HCEC 1CT (cell line): ENCODE measurements at regions not wholly inside any gene's neighbourhood (a gene's known extent, or its start where the extent isn't known, plus 50 kb on each side); places are given as distances from the start of the nearest gene placed in this dataset.
A peak's percentile ranks its signal among the peaks of the same experiment; 100 is the strongest.
"Not testable (repeated sequence)": the region's sequence is repeated elsewhere in the genome, so short reads cannot be mapped to it uniquely, and the experiment has no call there.

Source experiments
- DNase-seq: peaks from one replicate; pipeline ENCODE4 v3.0.0-alpha.2; 2017

- DNase-seq = not testable (repeated sequence)
Measured at GRCh38 chr2:87275974-87276629, 254.5 kb upstream of the PLGLB1 start.

GRCh38 chr2:87276673-87277072 is 255.0 kb upstream of the PLGLB1 start:
- DNase-seq = not testable (repeated sequence)

GRCh38 chr2:87277734-87278133 is 256.1 kb upstream of the PLGLB1 start:
- not testable (repeated sequence) for DNase-seq

DNA sequence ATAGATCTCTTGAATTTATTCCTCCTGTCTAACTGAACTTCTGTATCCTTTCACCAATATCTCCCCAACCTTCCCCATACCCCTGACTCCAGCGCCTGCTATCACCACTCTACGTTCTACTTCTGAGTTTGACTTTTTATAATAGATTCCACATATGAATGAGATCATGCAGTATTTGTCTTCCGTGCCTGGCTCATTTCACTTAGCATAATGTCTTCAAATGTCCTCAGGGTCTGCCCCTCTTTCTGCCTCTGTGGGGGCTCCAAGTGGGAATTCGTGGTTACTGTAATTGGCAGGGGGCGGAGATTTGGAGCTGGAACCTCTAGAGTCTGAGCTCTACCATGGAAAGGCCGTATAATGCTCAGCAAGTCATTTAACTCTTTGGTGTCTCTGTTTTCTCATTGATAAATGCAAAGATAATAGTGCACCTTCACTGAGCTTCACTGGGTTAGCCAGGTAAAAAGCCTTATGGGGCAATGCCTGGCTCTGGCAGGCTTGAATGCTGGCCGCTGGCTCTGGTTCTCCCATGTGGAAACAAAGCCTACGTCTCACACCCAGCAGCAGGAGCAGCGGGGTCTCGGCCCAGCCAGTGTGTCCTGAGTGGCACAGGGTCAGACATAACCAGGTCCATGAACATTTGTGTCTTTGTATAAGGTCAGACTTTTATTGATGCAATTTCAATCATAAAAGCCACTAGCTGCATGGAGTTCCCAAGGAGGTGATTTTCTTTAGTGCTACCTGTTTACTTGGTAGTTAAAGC is 259.1 kb upstream of the PLGLB1 start:
- not testable (repeated sequence) for DNase-seq

- not testable (repeated sequence) for DNase-seq
Measured at GRCh38 chr2:87283735-87284470, 262.3 kb upstream of the PLGLB1 start.

GRCh38 chr2:87284471-87284772 is 262.8 kb upstream of the PLGLB1 start:
- DNase-seq = not testable (repeated sequence)

DNA sequence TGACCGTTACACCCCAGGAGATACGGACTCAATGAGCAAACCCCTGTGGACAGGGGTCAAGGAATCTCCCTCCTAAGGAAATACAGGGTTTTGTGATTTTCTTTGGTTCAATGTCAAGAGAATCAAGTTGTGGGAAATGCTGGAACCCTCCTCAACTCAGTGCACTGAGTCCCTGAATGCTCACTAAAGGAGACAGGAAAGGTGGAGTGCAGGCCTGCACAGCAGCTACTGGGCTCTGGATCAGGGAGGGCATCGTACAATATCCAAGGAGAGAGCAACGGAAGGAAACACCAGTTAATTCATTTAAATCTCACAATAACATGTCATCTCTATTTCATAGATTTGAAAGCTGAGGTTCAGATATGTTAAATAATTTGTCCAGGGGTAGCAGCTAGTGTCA is 263.5 kb upstream of the PLGLB1 start:
- not testable (repeated sequence) for DNase-seq

DNA sequence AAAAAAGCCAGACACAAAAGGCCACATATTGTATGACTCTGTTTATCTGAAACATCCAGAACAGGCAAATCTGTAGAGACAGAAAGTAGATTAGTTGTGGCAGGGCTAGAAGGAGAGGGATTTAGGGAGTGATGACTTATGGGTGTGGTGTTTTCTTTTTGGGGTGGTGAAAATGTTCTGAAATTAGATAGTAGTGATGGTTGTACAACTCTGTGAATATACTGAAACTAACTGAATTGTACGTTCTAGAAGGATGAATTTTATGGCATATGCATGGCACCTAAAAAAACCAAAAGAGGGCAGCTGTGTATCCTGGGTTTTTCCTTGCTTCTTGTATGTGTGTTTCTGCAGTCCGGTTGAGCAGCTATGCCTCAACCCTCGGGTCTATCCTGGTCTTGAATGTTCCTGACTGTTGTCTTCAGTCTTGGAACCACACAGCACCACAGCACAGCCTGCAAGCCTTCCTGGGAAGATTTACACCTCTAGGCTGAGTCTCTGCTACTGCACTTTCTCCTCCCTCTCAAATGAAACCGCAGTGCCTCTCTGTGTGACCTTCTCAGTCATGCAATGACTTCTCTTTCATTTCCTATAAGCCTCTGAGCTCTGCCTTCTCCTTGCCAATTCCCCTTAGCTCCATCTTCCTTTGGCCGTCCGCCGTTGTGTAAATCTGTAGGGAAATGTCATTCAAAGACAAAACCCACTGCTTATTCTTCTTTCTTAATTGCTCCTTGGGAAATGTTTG is 269.1 kb upstream of the PLGLB1 start:
- not testable (repeated sequence) for DNase-seq

DNA sequence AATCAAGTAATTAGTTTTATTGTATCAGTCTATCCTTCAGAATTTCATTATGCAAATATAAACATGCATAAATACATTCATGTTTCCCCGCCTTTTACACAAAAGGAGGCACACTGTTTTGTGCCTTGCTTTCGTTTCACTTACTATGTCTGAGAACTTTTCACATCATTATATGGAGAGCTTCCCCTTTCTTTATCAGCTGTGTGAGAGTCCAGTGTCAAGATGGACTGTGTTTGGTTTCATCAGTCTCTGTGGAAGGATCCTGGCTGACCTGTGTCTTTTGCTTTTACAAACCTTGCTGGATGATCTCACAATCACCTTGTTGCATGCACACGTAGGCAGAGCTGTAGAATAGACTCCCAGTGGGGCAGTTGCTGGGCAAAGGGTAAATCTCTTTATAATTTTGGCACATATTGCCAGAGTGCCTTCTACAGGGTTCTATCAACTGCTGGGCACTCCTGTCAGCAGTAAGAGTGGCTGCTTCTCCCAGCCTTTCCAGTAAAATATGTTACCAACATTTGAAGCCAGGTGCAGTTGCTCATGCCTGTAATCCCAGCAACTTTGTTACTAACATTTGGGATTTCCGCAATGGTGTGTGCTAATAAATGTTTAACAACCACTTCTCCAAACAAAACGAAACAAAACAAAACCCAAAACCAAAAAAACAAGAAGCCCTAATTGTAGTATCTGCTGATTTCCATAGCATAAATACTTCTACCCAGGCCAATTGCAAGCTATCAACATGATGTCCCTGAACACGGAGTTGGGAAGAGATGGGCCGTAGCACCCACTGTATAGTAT is 270.0 kb upstream of the PLGLB1 start:
- DNase-seq = not testable (repeated sequence)

DNA sequence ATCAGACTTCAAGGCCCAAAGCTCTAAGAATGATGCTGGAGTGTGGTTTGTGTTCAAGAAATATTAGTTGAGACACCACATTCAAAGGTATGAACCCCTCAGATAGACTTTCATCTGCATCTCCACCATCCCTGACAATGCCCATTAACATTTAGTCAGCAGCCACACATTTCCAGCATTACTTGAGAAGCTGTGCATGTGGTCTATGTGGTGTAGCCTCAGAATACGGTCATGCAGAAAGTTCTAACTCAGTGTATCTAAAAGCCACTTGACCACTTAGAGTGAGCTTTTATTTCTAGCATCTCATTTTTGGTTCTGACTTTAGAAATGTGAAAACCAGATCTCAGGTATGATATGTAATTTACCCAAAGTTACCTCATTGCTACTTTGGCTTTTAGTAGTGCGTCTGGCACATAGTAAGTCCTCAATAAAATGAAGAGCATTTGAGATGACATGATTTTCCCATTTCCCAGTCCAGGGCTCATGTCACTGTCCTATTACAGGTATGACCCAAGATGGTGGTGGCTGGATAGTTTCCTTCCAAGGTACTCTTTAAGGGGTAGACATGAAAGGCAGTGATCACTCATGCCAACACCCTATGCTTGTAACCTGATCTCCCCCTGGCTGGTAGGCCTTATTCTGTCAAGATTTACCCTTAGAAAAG is 272.4 kb upstream of the PLGLB1 start:
- not testable (repeated sequence) for DNase-seq

DNA sequence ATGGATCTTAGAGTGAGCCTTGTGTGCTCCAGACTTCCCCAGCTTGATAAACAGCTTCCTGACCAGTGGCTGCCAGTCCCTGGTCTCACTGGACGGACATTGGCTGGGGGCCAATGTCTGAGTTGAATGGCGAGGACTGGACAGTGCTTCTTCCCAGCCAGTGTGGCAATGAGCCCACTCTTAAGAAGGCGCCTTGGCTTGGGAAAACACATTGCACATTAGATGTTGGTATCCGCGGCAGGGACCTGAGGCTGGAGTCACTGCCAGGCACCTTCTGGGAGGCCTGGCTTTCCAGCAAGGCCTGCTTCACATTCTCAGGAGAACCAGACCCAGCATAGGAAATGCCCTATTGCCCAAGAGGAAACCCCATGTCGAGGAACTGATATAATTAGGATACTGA is 273.5 kb upstream of the PLGLB1 start:
- DNase-seq = not testable (repeated sequence)

DNA sequence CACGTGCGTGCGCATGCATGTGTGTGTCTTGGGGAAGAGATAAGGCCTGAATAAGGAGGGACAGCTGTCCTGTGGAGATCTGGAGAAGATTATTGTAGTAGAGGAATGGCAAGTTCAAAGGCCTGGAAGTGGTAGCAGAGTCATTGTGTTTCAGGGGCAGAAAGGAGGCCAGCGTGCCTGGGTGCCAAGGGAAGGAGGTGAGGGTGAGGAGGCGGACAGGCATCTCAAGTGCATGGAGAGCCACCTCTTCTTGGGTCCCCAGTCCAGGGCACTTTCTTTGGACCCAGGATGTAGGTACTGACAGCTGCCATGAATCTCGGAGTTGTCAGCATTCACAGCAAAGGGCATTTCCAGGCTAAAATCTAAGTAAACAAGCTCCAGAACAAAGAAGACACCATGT is 279.7 kb upstream of the PLGLB1 start:
- not testable (repeated sequence) for DNase-seq

- not testable (repeated sequence) for DNase-seq
Measured at GRCh38 chr2:87301871-87302270, 280.2 kb upstream of the PLGLB1 start.

- not testable (repeated sequence) for DNase-seq
Measured at GRCh38 chr2:87308621-87309020, 287.0 kb upstream of the PLGLB1 start.

DNA sequence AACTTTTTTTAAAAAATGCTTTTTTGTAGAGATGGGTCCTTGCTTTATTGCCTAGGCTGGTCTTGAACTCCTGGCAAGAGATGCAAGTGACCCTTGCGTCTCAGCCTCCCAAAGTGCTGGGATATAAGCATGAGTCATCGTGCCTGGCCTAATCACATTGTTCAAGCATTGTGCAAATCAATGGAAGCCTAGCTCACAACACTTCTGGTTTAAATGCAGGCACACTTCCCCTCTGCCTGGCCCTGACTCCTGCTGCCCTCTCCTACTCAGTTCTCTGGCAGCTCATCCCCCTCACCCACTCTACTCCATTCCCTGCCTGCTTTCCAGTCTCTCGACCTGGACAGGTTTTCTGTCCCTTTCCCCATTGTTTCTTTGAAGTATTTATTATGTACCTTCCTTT is 288.1 kb upstream of the PLGLB1 start:
- not testable (repeated sequence) for DNase-seq

GRCh38 chr2:87311896-87312441 is 290.3 kb upstream of the PLGLB1 start:
- not testable (repeated sequence) for DNase-seq

- DNase-seq = not testable (repeated sequence)
Measured at GRCh38 chr2:87314622-87315021, 293.0 kb upstream of the PLGLB1 start.

GRCh38 chr2:87315183-87315902 is 293.7 kb upstream of the PLGLB1 start:
- not testable (repeated sequence) for DNase-seq

GRCh38 chr2:87317193-87317592 is 295.5 kb upstream of the PLGLB1 start:
- not testable (repeated sequence) for DNase-seq

GRCh38 chr2:87318814-87319491 is 297.3 kb upstream of the PLGLB1 start:
- peak; percentile 80 for DNase-seq
